OCI-LY3 (cell line): ENCODE measurements at regions not wholly inside any gene's neighbourhood (a gene's known extent, or its start where the extent isn't known, plus 50 kb on each side); places are given as distances from the start of the nearest gene placed in this dataset.

Source experiments
- H2AFZ ChIP-seq: fragments of 200-600, 300-600 bp; shearing (Covaris generic); 2 replicates; pipeline ENCODE4 v1.6.0; 2014; ENCODE audit warnings: antibody characterized with exemption, low read depth, low read length
- H3K27ac ChIP-seq: fragments of 200-600, 300-600 bp; sonication (generic); 2 replicates; pipeline ENCODE4 v1.5.1; 2014; ENCODE audit warnings: mild to moderate bottlenecking, low read length, moderate library complexity, mixed read lengths
- H3K27me3 ChIP-seq: fragments of 200-600, 300-600 bp; sonication (generic); 2 replicates; pipeline ENCODE4 v1.6.1; 2014; ENCODE audit warnings: low read depth, low read length, mixed read lengths
- H3K36me3 ChIP-seq: fragments of 200-600, 300-600 bp; sonication (generic); replicated peaks from 2 replicates; pipeline ENCODE3; 2014; ENCODE audit warnings: low read depth, low read length, mixed read lengths
- H3K4me1 ChIP-seq: fragments of 300-600, 200-600 bp; sonication (generic); 2 replicates; pipeline ENCODE4 v1.6.1; 2014; ENCODE audit warnings: low read length, mixed read lengths
- H3K4me2 ChIP-seq: fragments of 200-600, 300-600 bp; sonication (generic); 2 replicates; pipeline ENCODE4 v1.6.1; 2014; ENCODE audit warnings: low read length, mixed read lengths
- H3K4me3 ChIP-seq: fragments of 300-600, 200-600 bp; sonication (generic); 2 replicates; pipeline ENCODE4 v1.5.1; 2014; ENCODE audit warnings: antibody characterized with exemption, mild to moderate bottlenecking, low read length, moderate library complexity
- H3K79me2 ChIP-seq: fragments of 300-600, 200-600 bp; shearing (Covaris generic); 2 replicates; pipeline ENCODE4 v1.6.1; 2014; ENCODE audit warnings: mild to moderate bottlenecking, low read length, mixed read lengths
- H3K9ac ChIP-seq: fragments of 300-600, 200-600 bp; shearing (Covaris generic); 2 replicates; pipeline ENCODE4 v1.6.0; 2014; ENCODE audit warnings: mild to moderate bottlenecking, low read length, moderate library complexity
- H3K9me3 ChIP-seq: fragments of 200-600, 300-600 bp; shearing (Covaris generic); 2 replicates; pipeline ENCODE4 v1.6.1; 2014; ENCODE audit warnings: low read length, mixed read lengths; ENCODE audit not compliant: insufficient read depth
- H4K20me1 ChIP-seq: fragments of 200-600, 300-600 bp; sonication (generic); 2 replicates; pipeline ENCODE4 v1.6.1; 2016; ENCODE audit warnings: low read length, mixed read lengths; ENCODE audit not compliant: insufficient read depth
- CTCF ChIP-seq: fragments of 200-600, 300-600 bp; sonication (generic); IDR thresholded peaks from 2 replicates; pipeline ENCODE4 v1.5.1; 2014; ENCODE audit warnings: antibody characterized with exemption, low read length, low read depth
- EZH2phosphoT487 ChIP-seq: fragments of 200-600 bp; shearing (Covaris generic); IDR thresholded peaks from 2 replicates; pipeline ENCODE4 v1.6.1; 2018; ENCODE audit warnings: antibody characterized with exemption, mixed run types, low read depth

- H3K9me3 ChIP-seq, result no peaks in the 10 kb centered on the region
- no peak overlapping the region for H3K4me2 ChIP-seq
- TF ChIP-seq EZH2phosphoT487 (no peak), CTCF (no peak)
- no peak overlapping the region for H3K4me3 ChIP-seq
- no peak overlapping the region for H3K27ac ChIP-seq
- no peaks in the 10 kb centered on the region for H4K20me1 ChIP-seq
- H3K27me3 ChIP-seq, result peaks cover 38% of the 10 kb centered on the region
- H3K4me1 ChIP-seq, result no peaks in the 10 kb centered on the region
- H3K36me3 ChIP-seq, result no peaks in the 10 kb centered on the region
- no peaks in the 10 kb centered on the region for H3K79me2 ChIP-seq
- H3K9ac ChIP-seq, result no peak overlapping the region
- H2AFZ ChIP-seq, result no peak overlapping the region
Observed at GRCh38 chr3:124587053-124587408, 143.2 kb upstream of the UMPS start.

- no peaks in the 10 kb centered on the region for H3K9me3 ChIP-seq
- no peak overlapping the region for H3K9ac ChIP-seq
- no peaks in the 10 kb centered on the region for H3K79me2 ChIP-seq
- no peak overlapping the region for H3K4me3 ChIP-seq
- peaks cover 47% of the 10 kb centered on the region for H3K27me3 ChIP-seq
- no peaks in the 10 kb centered on the region for H3K4me1 ChIP-seq
- no peak overlapping the region for H3K27ac ChIP-seq
- H2AFZ ChIP-seq, result no peak overlapping the region
- H4K20me1 ChIP-seq, result no peaks in the 10 kb centered on the region
- no peak overlapping the region for H3K4me2 ChIP-seq
- TF ChIP-seq CTCF (no peak), EZH2phosphoT487 (no peak)
- no peaks in the 10 kb centered on the region for H3K36me3 ChIP-seq
Observed at GRCh38 chr3:124588036-124588435, 142.2 kb upstream of the UMPS start.

GRCh38 chr3:124588794-124589193 is 141.5 kb upstream of the UMPS start:
- Histone ChIP-seq H2AFZ (no peak overlapping the region), H3K36me3 (no peaks in the 10 kb centered on the region), H3K27ac (no peak overlapping the region), H3K4me3 (no peak overlapping the region), H3K9ac (no peak overlapping the region), H3K27me3 (peaks cover 54% of the 10 kb centered on the region), H3K79me2 (no peaks in the 10 kb centered on the region), H3K9me3 (no peaks in the 10 kb centered on the region), H3K4me1 (no peaks in the 10 kb centered on the region), H3K4me2 (no peak overlapping the region), H4K20me1 (no peaks in the 10 kb centered on the region)
- TF ChIP-seq CTCF (no peak), EZH2phosphoT487 (no peak)

- Histone ChIP-seq H3K36me3 (no peaks in the 10 kb centered on the region), H3K4me2 (no peak overlapping the region), H3K9ac (no peak overlapping the region), H4K20me1 (no peaks in the 10 kb centered on the region), H3K27me3 (peaks cover 46% of the 10 kb centered on the region), H3K4me3 (no peak overlapping the region), H3K79me2 (no peaks in the 10 kb centered on the region), H2AFZ (no peak overlapping the region), H3K9me3 (no peaks in the 10 kb centered on the region), H3K4me1 (no peaks in the 10 kb centered on the region), H3K27ac (no peak overlapping the region)
- no peak for TF ChIP-seq EZH2phosphoT487
- no peak for TF ChIP-seq CTCF
Observed at GRCh38 chr3:124591699-124592098, 138.6 kb upstream of the UMPS start.
